HG03045 (cell line): ENCODE measurements at regions not wholly inside any gene's neighbourhood (a gene's known extent, or its start where the extent isn't known, plus 50 kb on each side); places are given as distances from the start of the nearest gene placed in this dataset.
"Not testable (repeated sequence)": the region's sequence is repeated elsewhere in the genome, so short reads cannot be mapped to it uniquely, and the experiment has no call there.

Experiments used
- ATAC-seq: cut with Tn5 transposase; IDR thresholded peaks from one replicate; pipeline ENCODE4 v1.9.1; 2021; ENCODE audit warnings: mild to moderate bottlenecking, moderate library complexity; ENCODE audit not compliant: unreplicated experiment

- no peak for ATAC-seq
Measured at GRCh38 chr18:995629-996028, 91.0 kb downstream of the ADCYAP1 start.

GRCh38 chr18:997499-997898, 92.8 kb downstream of the ADCYAP1 start:
- no peak for ATAC-seq

GRCh38 chr18:998936-999335, 94.3 kb downstream of the ADCYAP1 start:
- ATAC-seq: no peak

- ATAC-seq: no peak
Measured at GRCh38 chr18:1002653-1003178, 98.0 kb downstream of the ADCYAP1 start.

- no peak for ATAC-seq
Measured at GRCh38 chr18:1003499-1003898, 98.8 kb downstream of the ADCYAP1 start.

GRCh38 chr18:1006304-1006703, 101.6 kb downstream of the ADCYAP1 start:
- no peak for ATAC-seq

- no peak for ATAC-seq
Measured at GRCh38 chr18:1006965-1007364, 102.3 kb downstream of the ADCYAP1 start.

- no peak for ATAC-seq
Measured at GRCh38 chr18:1011349-1011748, 106.7 kb downstream of the ADCYAP1 start.

- no peak for ATAC-seq
Measured at GRCh38 chr18:1012775-1013174, 108.1 kb downstream of the ADCYAP1 start.

GRCh38 chr18:1013951-1014350, 109.3 kb downstream of the ADCYAP1 start:
- ATAC-seq: no peak

GRCh38 chr18:1014509-1014908, 109.8 kb downstream of the ADCYAP1 start:
- no peak for ATAC-seq

GRCh38 chr18:1014951-1015624, 110.4 kb downstream of the ADCYAP1 start:
- no peak for ATAC-seq

- no peak for ATAC-seq
Measured at GRCh38 chr18:1015777-1016176, 111.1 kb downstream of the ADCYAP1 start.

GRCh38 chr18:1017227-1018058, 112.8 kb downstream of the ADCYAP1 start:
- no peak for ATAC-seq

GRCh38 chr18:1018181-1018681, 113.6 kb downstream of the ADCYAP1 start:
- no peak for ATAC-seq

GRCh38 chr18:1019191-1019590, 114.5 kb downstream of the ADCYAP1 start:
- no peak for ATAC-seq

GRCh38 chr18:1020731-1021344, 116.2 kb downstream of the ADCYAP1 start:
- ATAC-seq: no peak

- ATAC-seq: no peak
Measured at GRCh38 chr18:1026930-1027329, 122.3 kb downstream of the ADCYAP1 start.

- not testable (repeated sequence) for ATAC-seq
Measured at GRCh38 chr18:1033092-1033491, 128.4 kb downstream of the ADCYAP1 start.

GRCh38 chr18:1034971-1035370, 130.3 kb downstream of the ADCYAP1 start:
- no peak for ATAC-seq

- ATAC-seq: no peak
Measured at GRCh38 chr18:1036926-1037325, 132.3 kb downstream of the ADCYAP1 start.
